Right renal cortex interstitium (tissue), 3 donors: ENCODE measurements at regions not wholly inside any gene's neighbourhood (a gene's known extent, or its start where the extent isn't known, plus 50 kb on each side); places are given as distances from the start of the nearest gene placed in this dataset.
A peak's percentile ranks its signal among the peaks of the same experiment; 100 is the strongest.
"Not testable (repeated sequence)": the region's sequence is repeated elsewhere in the genome, so short reads cannot be mapped to it uniquely, and the experiment has no call there.

Source experiments
- DNase-seq, 3 donors: peaks; one replicate each; pipeline ENCODE4 v3.0.0-alpha.2; 2013; ENCODE audit warnings: low read depth in 3 of 3, low spot score in 2 of 3

- DNase-seq, result no peak
Measured at GRCh38 chr15:46088486-46089445, 453.9 kb downstream of the SQOR start.

- no peak for DNase-seq
Measured at GRCh38 chr15:46089467-46089935, 454.7 kb downstream of the SQOR start.

- DNase-seq, result peak in 1 of 3 donors; percentile 9
Measured at GRCh38 chr15:46091860-46092450, 457.1 kb downstream of the SQOR start.

GRCh38 chr15:46098006-46098405 is 463.2 kb downstream of the SQOR start:
- DNase-seq, result not testable (repeated sequence)

GRCh38 chr15:46110755-46111154 is 475.9 kb downstream of the SQOR start:
- DNase-seq, result no peak

GRCh38 chr15:46111730-46112129 is 476.9 kb downstream of the SQOR start:
- no peak for DNase-seq

GRCh38 chr15:46117071-46117470 is 482.2 kb downstream of the SQOR start:
- no peak for DNase-seq

- no peak for DNase-seq
Measured at GRCh38 chr15:46120713-46121112, 485.9 kb downstream of the SQOR start.

- DNase-seq, result no peak
Measured at GRCh38 chr15:46121441-46121840, 486.6 kb downstream of the SQOR start.

- no peak for DNase-seq
Measured at GRCh38 chr15:46126581-46126980, 491.8 kb downstream of the SQOR start.

- no peak for DNase-seq
Measured at GRCh38 chr15:46127361-46127874, 492.6 kb downstream of the SQOR start.

- DNase-seq, result no peak
Measured at GRCh38 chr15:46129145-46129544, 494.3 kb downstream of the SQOR start.

GRCh38 chr15:46131876-46132275 is 497.0 kb downstream of the SQOR start:
- no peak for DNase-seq

- DNase-seq, result no peak
Measured at GRCh38 chr15:46137443-46137842, 502.6 kb downstream of the SQOR start.

- no peak for DNase-seq
Measured at GRCh38 chr15:46146002-46146401, 511.2 kb downstream of the SQOR start.

- DNase-seq, result no peak
Measured at GRCh38 chr15:46146915-46147314, 512.1 kb downstream of the SQOR start.

- no peak for DNase-seq
Measured at GRCh38 chr15:46151786-46152185, 517.0 kb downstream of the SQOR start.

- no peak for DNase-seq
Measured at GRCh38 chr15:46166750-46167149, 531.9 kb downstream of the SQOR start.

- DNase-seq, result no peak
Measured at GRCh38 chr15:46170326-46170725, 535.5 kb downstream of the SQOR start.

GRCh38 chr15:46174122-46174521 is 539.3 kb downstream of the SQOR start:
- no peak for DNase-seq

GRCh38 chr15:46177219-46177618 is 542.4 kb downstream of the SQOR start:
- DNase-seq, result no peak

GRCh38 chr15:46178138-46178537 is 543.3 kb downstream of the SQOR start:
- no peak for DNase-seq
